Trophoblast cell (in vitro differentiated cells and primary cell): ENCODE measurements at regions not wholly inside any gene's neighbourhood (a gene's known extent, or its start where the extent isn't known, plus 50 kb on each side); places are given as distances from the start of the nearest gene placed in this dataset.
"Not testable (repeated sequence)": the region's sequence is repeated elsewhere in the genome, so short reads cannot be mapped to it uniquely, and the experiment has no call there.

ENCODE experiments used
- DNase-seq, 2 donors: peaks; one replicate each; pipeline ENCODE4 v3.0.0-alpha.2; 2016
- H2AFZ ChIP-seq: 2 replicates; pipeline ENCODE4 v1.6.1; 2013; ENCODE audit warnings: low read length, moderate library complexity, mild to moderate bottlenecking; ENCODE audit not compliant: insufficient read depth, poor library complexity
- H2AK5ac ChIP-seq: 2 replicates; pipeline ENCODE4 v1.6.1; 2013; ENCODE audit warnings: mild to moderate bottlenecking, low read length
- H2BK120ac ChIP-seq: 2 replicates; pipeline ENCODE4 v1.6.1; 2013; ENCODE audit warnings: low read length, mild to moderate bottlenecking, moderate library complexity; ENCODE audit not compliant: insufficient read depth, poor library complexity
- H2BK12ac ChIP-seq: 2 replicates; pipeline ENCODE4 v1.6.1; 2013; ENCODE audit warnings: mild to moderate bottlenecking, low read length, moderate library complexity
- H2BK5ac ChIP-seq: 2 replicates; pipeline ENCODE4 v1.6.1; 2013; ENCODE audit warnings: low read length, low read depth, moderate library complexity, mild to moderate bottlenecking; ENCODE audit not compliant: poor library complexity
- H3K14ac ChIP-seq: 2 replicates; pipeline ENCODE4 v1.6.1; 2013; ENCODE audit warnings: mild to moderate bottlenecking, low read length
- H3K18ac ChIP-seq: 2 replicates; pipeline ENCODE4 v1.6.1; 2013; ENCODE audit warnings: mild to moderate bottlenecking, low read length
- H3K23ac ChIP-seq: 2 replicates; pipeline ENCODE4 v1.6.1; 2013; ENCODE audit warnings: low read length
- H3K27ac ChIP-seq: 2 replicates; pipeline ENCODE4 v1.5.1; 2013; ENCODE audit warnings: low read depth, mild to moderate bottlenecking, inconsistent platforms, low read length, moderate library complexity
- H3K27me3 ChIP-seq: 2 replicates; pipeline ENCODE4 v1.6.1; 2013; ENCODE audit warnings: inconsistent platforms, mild to moderate bottlenecking, low read length, moderate library complexity; ENCODE audit not compliant: insufficient read depth
- H3K36me3 ChIP-seq, 2 experiments: 1 replicate in 1 of 2; 2 replicates in 1 of 2; pipeline ENCODE4 v1.6.1; 2013; ENCODE audit warnings: low read length in 2 of 2, mild to moderate bottlenecking in 2 of 2, moderate library complexity in 1 of 2; ENCODE audit not compliant: insufficient read depth in 2 of 2, control insufficient read depth in 1 of 2
- H3K4ac ChIP-seq: 2 replicates; pipeline ENCODE4 v1.6.1; 2013; ENCODE audit warnings: low read depth, mild to moderate bottlenecking, low read length, moderate library complexity
- H3K4me1 ChIP-seq, 2 experiments: 1 replicate in 1 of 2; 2 replicates in 1 of 2; pipeline ENCODE4 v1.6.1; 2013; ENCODE audit warnings: low read length in 2 of 2, mild to moderate bottlenecking in 2 of 2, moderate library complexity in 1 of 2; ENCODE audit not compliant: insufficient read depth in 2 of 2, control insufficient read depth in 1 of 2
- H3K4me2 ChIP-seq: 2 replicates; pipeline ENCODE4 v1.6.1; 2013; ENCODE audit warnings: inconsistent platforms, mild to moderate bottlenecking, low read length, moderate library complexity
- H3K4me3 ChIP-seq: 2 replicates; pipeline ENCODE4 v1.5.1; 2013; ENCODE audit warnings: mild to moderate bottlenecking, low read depth, low read length, inconsistent platforms
- H3K79me1 ChIP-seq: one replicate; pipeline ENCODE4 v1.6.1; 2013; ENCODE audit warnings: low read length
- H3K79me2 ChIP-seq: 2 replicates; pipeline ENCODE4 v1.6.1; 2013; ENCODE audit warnings: low read length, mild to moderate bottlenecking; ENCODE audit not compliant: control insufficient read depth, insufficient read depth, poor library complexity
- H3K9ac ChIP-seq: 2 replicates; pipeline ENCODE4 v1.6.1; 2013; ENCODE audit warnings: mild to moderate bottlenecking, low read length
- H3K9me3 ChIP-seq: 2 replicates; pipeline ENCODE4 v1.6.1; 2013; ENCODE audit warnings: low read depth, mild to moderate bottlenecking, control low read depth, inconsistent platforms, low read length; ENCODE audit not compliant: insufficient read depth
- H4K12ac ChIP-seq: 2 replicates; pipeline ENCODE4 v1.6.1; 2013; ENCODE audit warnings: low read depth, mild to moderate bottlenecking, low read length, moderate library complexity
- H4K8ac ChIP-seq: 2 replicates; pipeline ENCODE4 v1.6.1; 2013; ENCODE audit warnings: low read depth, mild to moderate bottlenecking, low read length, moderate library complexity
- H4K91ac ChIP-seq: one replicate; pipeline ENCODE4 v1.6.1; 2013; ENCODE audit warnings: low read depth, mild to moderate bottlenecking, low read length, moderate library complexity
- WGBS: extraction: QIAGEN DNeasy Blood & Tissue Kit; methylation state at CpG from one replicate; pipeline ENCODE4 v1.1.7; 2013; ENCODE audit warnings: missing lambda C conversion rate; ENCODE audit not compliant: insufficient read length, insufficient coverage; ENCODE audit errors: extremely low coverage; 5-methylcytosine and 5-hydroxymethylcytosine counted together

GRCh38 chr15:85244056-85244455, 136.3 kb upstream of the AKAP13 start:
- WGBS, result no CpG with 5 or more reads among the region's 1 CpG

DNA sequence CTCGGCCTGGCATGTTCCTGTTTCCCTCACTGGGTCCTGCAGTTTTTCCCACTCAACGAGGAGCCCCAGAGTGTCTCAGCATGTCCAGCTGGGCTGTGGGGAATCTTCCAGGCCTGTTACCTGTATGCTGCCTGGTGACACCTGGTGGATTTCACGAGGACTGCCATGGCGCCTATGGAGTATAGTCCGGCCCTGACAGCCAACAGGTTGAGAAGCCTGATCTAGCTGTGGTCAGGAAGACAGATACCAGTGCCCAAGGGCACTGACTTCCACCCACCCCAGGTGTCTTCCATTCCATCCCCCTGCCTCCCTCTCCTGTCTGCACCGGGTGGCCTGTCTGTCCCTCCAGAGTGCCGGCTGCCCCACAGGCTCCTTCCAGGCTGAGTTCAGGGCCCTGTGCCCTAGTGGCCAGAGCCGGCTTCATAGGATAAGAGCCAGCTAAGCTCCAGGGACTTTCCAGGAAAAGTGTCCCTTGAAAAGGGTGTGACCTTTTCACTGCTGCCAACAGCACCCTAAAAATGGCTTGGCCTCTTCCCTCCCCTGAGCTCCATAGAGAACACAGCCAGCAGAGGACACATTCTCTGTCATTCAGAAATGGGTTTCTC, 129.4 kb upstream of the AKAP13 start:
- not testable (repeated sequence) for H3K79me2 ChIP-seq, H3K4ac ChIP-seq, H2BK12ac ChIP-seq, H4K8ac ChIP-seq, H2BK5ac ChIP-seq, H3K9ac ChIP-seq, H3K14ac ChIP-seq, H3K18ac ChIP-seq, H2AK5ac ChIP-seq, H4K91ac ChIP-seq, H4K12ac ChIP-seq, H3K79me1 ChIP-seq, H3K4me3 ChIP-seq, H3K4me2 ChIP-seq, H3K36me3 ChIP-seq, H3K9me3 ChIP-seq, H3K27me3 ChIP-seq, H3K4me1 ChIP-seq, H3K23ac ChIP-seq, H2BK120ac ChIP-seq, H3K27ac ChIP-seq, H2AFZ ChIP-seq
- DNase-seq, result peak; percentile 43 to 67
- WGBS, result no CpG with 5 or more reads among the region's 8 CpGs

More at GRCh38 chr15:85244056-85244455, 136.3 kb upstream of the AKAP13 start:
- H3K79me1 ChIP-seq, H3K4me2 ChIP-seq, H3K4me1 ChIP-seq, H3K79me2 ChIP-seq, H2BK120ac ChIP-seq, H4K91ac ChIP-seq, H3K27ac ChIP-seq, H3K36me3 ChIP-seq, H3K23ac ChIP-seq, H2BK12ac ChIP-seq, H3K14ac ChIP-seq, H3K4me3 ChIP-seq, H2BK5ac ChIP-seq, H2AK5ac ChIP-seq, H2AFZ ChIP-seq, H4K8ac ChIP-seq, H3K9me3 ChIP-seq, DNase-seq, H3K27me3 ChIP-seq, H3K4ac ChIP-seq, H3K9ac ChIP-seq, H3K18ac ChIP-seq, H4K12ac ChIP-seq: not testable (repeated sequence)

GRCh38 chr15:85253196-85253915, 127.0 kb upstream of the AKAP13 start:
- H2AFZ ChIP-seq, result not testable (repeated sequence)

DNA sequence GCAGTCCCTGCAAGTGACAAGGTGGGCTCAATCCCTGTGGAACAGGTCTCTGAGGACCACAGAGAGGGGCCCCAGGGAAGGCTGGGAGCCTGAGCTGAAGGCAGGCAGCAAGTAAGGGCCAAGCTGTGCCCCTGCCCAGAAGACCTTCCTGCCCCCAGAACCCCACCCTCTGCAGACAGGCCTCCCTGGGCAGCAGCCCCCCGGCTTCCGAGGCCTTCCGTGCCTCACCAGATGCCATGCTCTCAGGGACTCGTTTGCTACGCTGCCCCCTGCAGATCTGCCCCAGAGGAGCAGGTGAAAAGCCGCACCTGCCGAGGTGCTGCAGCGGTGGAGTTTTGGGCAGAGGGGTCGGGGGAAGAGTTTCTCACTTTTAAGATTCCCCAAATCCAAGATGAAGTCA, 125.4 kb upstream of the AKAP13 start:
- not testable (repeated sequence) for DNase-seq, H4K12ac ChIP-seq, H3K4me3 ChIP-seq, H3K27ac ChIP-seq, H2AFZ ChIP-seq, H3K9me3 ChIP-seq, H2BK12ac ChIP-seq, H3K4ac ChIP-seq, H4K91ac ChIP-seq, H3K14ac ChIP-seq, H3K79me2 ChIP-seq, H3K4me2 ChIP-seq, H2BK5ac ChIP-seq, H2AK5ac ChIP-seq, H4K8ac ChIP-seq, H3K4me1 ChIP-seq, H3K18ac ChIP-seq, H2BK120ac ChIP-seq, H3K36me3 ChIP-seq, H3K27me3 ChIP-seq, H3K9ac ChIP-seq, H3K23ac ChIP-seq, H3K79me1 ChIP-seq
- whole genome bisulfite sequencing, result no CpG with 5 or more reads among the region's 9 CpGs

More at GRCh38 chr15:85253196-85253915, 127.0 kb upstream of the AKAP13 start:
- not testable (repeated sequence) for H3K79me1 ChIP-seq, H4K12ac ChIP-seq, H2AK5ac ChIP-seq, H3K27ac ChIP-seq, H3K9me3 ChIP-seq, H3K23ac ChIP-seq, H2BK5ac ChIP-seq, H2BK12ac ChIP-seq, H3K36me3 ChIP-seq, H4K8ac ChIP-seq, H3K4me2 ChIP-seq, H4K91ac ChIP-seq, DNase-seq, H3K18ac ChIP-seq, H2BK120ac ChIP-seq, H3K4me3 ChIP-seq, H3K9ac ChIP-seq, H3K14ac ChIP-seq, H3K4ac ChIP-seq, H3K27me3 ChIP-seq, H3K79me2 ChIP-seq, H3K4me1 ChIP-seq
- no CpG with 5 or more reads among the region's 15 CpGs for WGBS
